ENCODE measurements at regions not wholly inside any gene's neighbourhood (a gene's known extent, or its start where the extent isn't known, plus 50 kb on each side); places are given as distances from the start of the nearest gene placed in this dataset.

GRCh38 chr5:27220752-27221151, 182.4 kb upstream of the CDH9 start:
- H3K23ac ChIP-seq (ENCODE audit: insufficient read length, low read depth, low read length), result no peak overlapping the region
- H3K4ac ChIP-seq (ENCODE audit: low read depth, low read length), result no peak overlapping the region
- H2BK20ac ChIP-seq (ENCODE audit: low read depth, low read length, poor library complexity, severe bottlenecking), result no peak overlapping the region
- no peak overlapping the region for H3K27ac Mint-ChIP-seq
- no peaks in the 10 kb centered on the region for H3K4me1 Mint-ChIP-seq
- DNase-seq, result no peak
- H2AK5ac ChIP-seq (ENCODE audit: insufficient read length, low read length), result no peak overlapping the region
- no peak overlapping the region for H2BK5ac ChIP-seq (ENCODE audit: insufficient read length, low read length)
- no peaks in the 10 kb centered on the region for H3K23me2 ChIP-seq (ENCODE audit: insufficient read length, low read depth, low read length, poor library complexity, severe bottlenecking)
- no peak overlapping the region for H3K56ac ChIP-seq (ENCODE audit: insufficient read length, low read depth, low read length)
- no CpG with 5 or more reads among the region's 4 CpGs for WGBS (ENCODE audit: extremely low coverage, insufficient read length, low lambda C conversion rate)
- peaks cover 0 to 2% (median 0%) of the 10 kb centered on the region in 3 experiments; a peak in 1 of 7 replicates for H3K36me3 Mint-ChIP-seq (ENCODE audit: insufficient read depth in 1 of 3, low read depth in 3 of 3)
- H3K27me3 Mint-ChIP-seq (ENCODE audit: low read depth), result no peaks in the 10 kb centered on the region
- no peaks in the 10 kb centered on the region for H3K4me1 ChIP-seq (ENCODE audit: insufficient read depth, low read length)
- no peak overlapping the region for H4K8ac ChIP-seq (replicated peaks; ENCODE audit: insufficient read length, low read depth, low read length)
- H2BK12ac ChIP-seq (ENCODE audit: insufficient read length, low read depth, low read length), result no peak overlapping the region
- H3K79me1 ChIP-seq (ENCODE audit: insufficient read depth, low read depth, low read length, poor library complexity, severe bottlenecking), result no peaks in the 10 kb centered on the region
- H2AFZ ChIP-seq (ENCODE audit: low read length), result no peak overlapping the region
- H4K20me1 ChIP-seq (ENCODE audit: control insufficient read depth, insufficient read depth, insufficient read length), result no peaks in the 10 kb centered on the region
- no peak overlapping the region for H2BK15ac ChIP-seq (ENCODE audit: low read depth, low read length)
- H3K14ac ChIP-seq (ENCODE audit: insufficient read depth, low read length), result no peak overlapping the region
- H3K27me3 ChIP-seq (ENCODE audit: insufficient read depth, low read length), result no peaks in the 10 kb centered on the region
- peaks cover 0 to 3% of the 10 kb centered on the region in 2 experiments; a peak in 3 of 5 replicates for H3K9me3 Mint-ChIP-seq
- H3K9ac ChIP-seq (ENCODE audit: extremely low read depth, insufficient read length, low read length), result no peak overlapping the region
- no peak overlapping the region for H4K5ac ChIP-seq (ENCODE audit: insufficient read length, low read depth, low read length)
- H3K27ac ChIP-seq (ENCODE audit: insufficient read length, low read depth, low read length), result no peak overlapping the region
- H2BK120ac ChIP-seq (ENCODE audit: low read depth, low read length, poor library complexity, severe bottlenecking), result no peak overlapping the region
- no peak overlapping the region for H3K18ac ChIP-seq (ENCODE audit: insufficient read length, low read depth, low read length)
- no peaks in the 10 kb centered on the region for H3K79me2 ChIP-seq (ENCODE audit: insufficient read depth, low read length)
- no peaks in the 10 kb centered on the region for H3K9me3 ChIP-seq (ENCODE audit: control insufficient read depth, low read depth, low read length)
- no peak overlapping the region for H3T11ph ChIP-seq (ENCODE audit: low read length)
- no peak for TF ChIP-seq CTCF (conservative IDR thresholded peaks at IDR 0.05)
- H3K4me3 Mint-ChIP-seq, result no peak overlapping the region
- H4K91ac ChIP-seq (ENCODE audit: insufficient read length, low read depth, low read length), result no peak overlapping the region
- H3K4me2 ChIP-seq (ENCODE audit: insufficient read depth, insufficient read length, low read length), result no peak overlapping the region

Data from H9 (cell line).